CD4-positive, alpha-beta T cell treated with Interleukin-4 for 4 hours (primary cell): ENCODE measurements at regions not wholly inside any gene's neighbourhood (a gene's known extent, or its start where the extent isn't known, plus 50 kb on each side); places are given as distances from the start of the nearest gene placed in this dataset.
"Not testable (repeated sequence)": the region's sequence is repeated elsewhere in the genome, so short reads cannot be mapped to it uniquely, and the experiment has no call there.

Source experiments
- DNase-seq: peaks from one replicate; pipeline ENCODE4 v3.0.0-alpha.2; 2020

GRCh38 chr2:67878743-67879142 is 184.1 kb downstream of the C1D start:
- DNase-seq, result no peak

- no peak for DNase-seq
Observed at GRCh38 chr2:67879586-67880290, 183.1 kb downstream of the C1D start.

- DNase-seq, result no peak
Observed at GRCh38 chr2:67880291-67880761, 182.5 kb downstream of the C1D start.

- DNase-seq, result no peak
Observed at GRCh38 chr2:67881816-67882215, 181.0 kb downstream of the C1D start.

- no peak for DNase-seq
Observed at GRCh38 chr2:67883316-67884087, 179.3 kb downstream of the C1D start.

GRCh38 chr2:67888351-67889005 is 174.3 kb downstream of the C1D start:
- no peak for DNase-seq

GRCh38 chr2:67889056-67889455 is 173.7 kb downstream of the C1D start:
- DNase-seq, result no peak

GRCh38 chr2:67891642-67892041 is 171.2 kb downstream of the C1D start:
- DNase-seq, result no peak

GRCh38 chr2:67892339-67892846 is 170.4 kb downstream of the C1D start:
- no peak for DNase-seq

GRCh38 chr2:67895227-67895941 is 167.4 kb downstream of the C1D start:
- DNase-seq, result no peak

- no peak for DNase-seq
Observed at GRCh38 chr2:67896076-67896475, 166.7 kb downstream of the C1D start.

- no peak for DNase-seq
Observed at GRCh38 chr2:67896476-67896875, 166.3 kb downstream of the C1D start.

GRCh38 chr2:67898595-67898994 is 164.2 kb downstream of the C1D start:
- no peak for DNase-seq

GRCh38 chr2:67899187-67899586 is 163.6 kb downstream of the C1D start:
- no peak for DNase-seq

- no peak for DNase-seq
Observed at GRCh38 chr2:67900826-67901225, 162.0 kb downstream of the C1D start.

GRCh38 chr2:67904566-67904965 is 158.2 kb downstream of the C1D start:
- no peak for DNase-seq

- no peak for DNase-seq
Observed at GRCh38 chr2:67904966-67905365, 157.8 kb downstream of the C1D start.

GRCh38 chr2:67906547-67906946 is 156.3 kb downstream of the C1D start:
- DNase-seq, result not testable (repeated sequence)

GRCh38 chr2:67917332-67918054 is 145.3 kb downstream of the C1D start:
- DNase-seq, result no peak

GRCh38 chr2:67918471-67918870 is 144.3 kb downstream of the C1D start:
- DNase-seq, result no peak

- no peak for DNase-seq
Observed at GRCh38 chr2:67919490-67919889, 143.3 kb downstream of the C1D start.

- no peak for DNase-seq
Observed at GRCh38 chr2:67922080-67922785, 140.6 kb downstream of the C1D start.
